OCI-LY1 (cell line): ENCODE measurements at regions not wholly inside any gene's neighbourhood (a gene's known extent, or its start where the extent isn't known, plus 50 kb on each side); places are given as distances from the start of the nearest gene placed in this dataset.

ENCODE experiments used
- H2AFZ ChIP-seq: fragments of 200-600 bp; sonication (generic), shearing (Covaris generic); 2 replicates; pipeline ENCODE4 v1.6.0; 2014; ENCODE audit warnings: antibody characterized with exemption, mild to moderate bottlenecking, low read length
- H3F3A ChIP-seq: fragments of 200-600 bp; sonication (generic), shearing (Covaris generic); 2 replicates; pipeline ENCODE4 v1.6.0; 2014; ENCODE audit warnings: mild to moderate bottlenecking, antibody characterized with exemption, low read length, moderate library complexity; ENCODE audit not compliant: insufficient read depth
- H3K27ac ChIP-seq: fragments of 200-600 bp; sonication (generic); 2 replicates; pipeline ENCODE4 v1.5.1; 2014; ENCODE audit warnings: low read length, mixed run types, mild to moderate bottlenecking, low read depth; ENCODE audit not compliant: poor library complexity, severe bottlenecking
- H3K27me3 ChIP-seq: fragments of 200-600 bp; sonication (generic); 2 replicates; pipeline ENCODE4 v1.6.0; 2014; ENCODE audit warnings: antibody characterized with exemption, mild to moderate bottlenecking, low read length, moderate library complexity; ENCODE audit not compliant: insufficient read depth
- H3K36me3 ChIP-seq: fragments of 200-600 bp; sonication (generic); 2 replicates; pipeline ENCODE4 v1.6.1; 2014; ENCODE audit warnings: mild to moderate bottlenecking, antibody characterized with exemption, low read length, moderate library complexity, mixed read lengths; ENCODE audit not compliant: insufficient read depth
- H3K4me1 ChIP-seq: fragments of 200-600 bp; sonication (generic); 2 replicates; pipeline ENCODE4 v1.5.1; 2014; ENCODE audit warnings: mild to moderate bottlenecking, low read length, moderate library complexity; ENCODE audit not compliant: insufficient read depth, severe bottlenecking
- H3K4me2 ChIP-seq: fragments of 200-600 bp; sonication (generic), shearing (Covaris generic); 2 replicates; pipeline ENCODE4 v1.6.1; 2014; ENCODE audit warnings: low read length
- H3K4me3 ChIP-seq: fragments of 200-600 bp; sonication (generic); 2 replicates; pipeline ENCODE4 v1.5.1; 2014; ENCODE audit warnings: low read length, low read depth, mild to moderate bottlenecking, mixed read lengths; ENCODE audit not compliant: poor library complexity, severe bottlenecking
- H3K79me2 ChIP-seq: fragments of 200-600 bp; shearing (Covaris generic); 2 replicates; pipeline ENCODE4 v1.6.1; 2016; ENCODE audit warnings: mixed run types, low read length, mixed read lengths; ENCODE audit not compliant: insufficient read depth
- H3K9ac ChIP-seq: fragments of 200-600 bp; sonication (generic), shearing (Covaris generic); 2 replicates; pipeline ENCODE4 v1.6.1; 2014; ENCODE audit warnings: mild to moderate bottlenecking, low read length, mixed read lengths
- H3K9me2 ChIP-seq: fragments of 200-600 bp; sonication (generic), shearing (Covaris generic); 2 replicates; pipeline ENCODE4 v1.6.1; 2014; ENCODE audit warnings: low read depth, mild to moderate bottlenecking, low read length, mixed read lengths
- H3K9me3 ChIP-seq: fragments of 200-600 bp; shearing (Covaris generic); 2 replicates; pipeline ENCODE4 v1.6.1; 2014; ENCODE audit warnings: low read length, mixed read lengths
- H4K20me1 ChIP-seq: fragments of 200-600 bp; sonication (generic), shearing (Covaris generic); 2 replicates; pipeline ENCODE4 v1.6.0; 2016; ENCODE audit warnings: mild to moderate bottlenecking, low read length; ENCODE audit not compliant: insufficient read depth
- CTCF ChIP-seq: fragments of 200-600 bp; sonication (generic), shearing (Covaris generic); IDR thresholded peaks from 2 replicates; pipeline ENCODE4 v1.5.1; 2017; ENCODE audit warnings: mild to moderate bottlenecking, antibody characterized with exemption, low read length, moderate library complexity, mixed read lengths
- EZH2 ChIP-seq: fragments of 200-600 bp; sonication (generic), shearing (Covaris generic); IDR thresholded peaks from 2 replicates; pipeline ENCODE4 v1.8.0; 2017; ENCODE audit warnings: borderline replicate concordance, mixed run types, mild to moderate bottlenecking, antibody characterized with exemption, low read length, moderate library complexity, mixed read lengths

GRCh38 chr4:92122911-92123310 lies 180.9 kb upstream of the GRID2 start:
- no peak overlapping the region for H3K4me2 ChIP-seq
- no peaks in the 10 kb centered on the region for H3K9me3 ChIP-seq
- no peak overlapping the region for H2AFZ ChIP-seq
- no peaks in the 10 kb centered on the region for H3F3A ChIP-seq
- H3K4me1 ChIP-seq, result no peaks in the 10 kb centered on the region
- H3K79me2 ChIP-seq, result no peaks in the 10 kb centered on the region
- TF ChIP-seq EZH2 (no peak), CTCF (no peak)
- no peaks in the 10 kb centered on the region for H3K9me2 ChIP-seq
- H4K20me1 ChIP-seq, result no peaks in the 10 kb centered on the region
- H3K9ac ChIP-seq, result no peak overlapping the region
- no peak overlapping the region for H3K27ac ChIP-seq
- no peaks in the 10 kb centered on the region for H3K36me3 ChIP-seq
- no peaks in the 10 kb centered on the region for H3K27me3 ChIP-seq
- H3K4me3 ChIP-seq, result no peak overlapping the region

GRCh38 chr4:92128676-92129075 lies 175.1 kb upstream of the GRID2 start:
- H3K9me2 ChIP-seq, result no peaks in the 10 kb centered on the region
- H3F3A ChIP-seq, result no peaks in the 10 kb centered on the region
- no peaks in the 10 kb centered on the region for H4K20me1 ChIP-seq
- H3K4me3 ChIP-seq, result no peak overlapping the region
- H3K9me3 ChIP-seq, result no peaks in the 10 kb centered on the region
- no peaks in the 10 kb centered on the region for H3K36me3 ChIP-seq
- TF ChIP-seq CTCF, result no peak
- TF ChIP-seq EZH2, result no peak
- H3K4me2 ChIP-seq, result no peak overlapping the region
- H3K27me3 ChIP-seq, result no peaks in the 10 kb centered on the region
- H2AFZ ChIP-seq, result no peak overlapping the region
- no peaks in the 10 kb centered on the region for H3K79me2 ChIP-seq
- H3K9ac ChIP-seq, result no peak overlapping the region
- H3K4me1 ChIP-seq, result no peaks in the 10 kb centered on the region
- no peak overlapping the region for H3K27ac ChIP-seq

GRCh38 chr4:92129408-92129994 lies 174.3 kb upstream of the GRID2 start:
- Histone ChIP-seq H3F3A (no peaks in the 10 kb centered on the region), H3K4me3 (no peak overlapping the region), H3K9me3 (no peaks in the 10 kb centered on the region), H3K27me3 (no peaks in the 10 kb centered on the region), H3K4me1 (no peaks in the 10 kb centered on the region), H3K79me2 (no peaks in the 10 kb centered on the region), H2AFZ (no peak overlapping the region), H3K9ac (no peak overlapping the region), H3K27ac (no peak overlapping the region), H3K36me3 (no peaks in the 10 kb centered on the region), H3K4me2 (no peak overlapping the region), H4K20me1 (no peaks in the 10 kb centered on the region), H3K9me2 (no peaks in the 10 kb centered on the region)
- TF ChIP-seq CTCF (no peak), EZH2 (no peak)
